ENCODE measurements at regions not wholly inside any gene's neighbourhood (a gene's known extent, or its start where the extent isn't known, plus 50 kb on each side); places are given as distances from the start of the nearest gene placed in this dataset.

GRCh38 chr10:120387326-120387725 lies 69.7 kb upstream of the PLPP4 start:
- TF ChIP-seq, protein P1, sequence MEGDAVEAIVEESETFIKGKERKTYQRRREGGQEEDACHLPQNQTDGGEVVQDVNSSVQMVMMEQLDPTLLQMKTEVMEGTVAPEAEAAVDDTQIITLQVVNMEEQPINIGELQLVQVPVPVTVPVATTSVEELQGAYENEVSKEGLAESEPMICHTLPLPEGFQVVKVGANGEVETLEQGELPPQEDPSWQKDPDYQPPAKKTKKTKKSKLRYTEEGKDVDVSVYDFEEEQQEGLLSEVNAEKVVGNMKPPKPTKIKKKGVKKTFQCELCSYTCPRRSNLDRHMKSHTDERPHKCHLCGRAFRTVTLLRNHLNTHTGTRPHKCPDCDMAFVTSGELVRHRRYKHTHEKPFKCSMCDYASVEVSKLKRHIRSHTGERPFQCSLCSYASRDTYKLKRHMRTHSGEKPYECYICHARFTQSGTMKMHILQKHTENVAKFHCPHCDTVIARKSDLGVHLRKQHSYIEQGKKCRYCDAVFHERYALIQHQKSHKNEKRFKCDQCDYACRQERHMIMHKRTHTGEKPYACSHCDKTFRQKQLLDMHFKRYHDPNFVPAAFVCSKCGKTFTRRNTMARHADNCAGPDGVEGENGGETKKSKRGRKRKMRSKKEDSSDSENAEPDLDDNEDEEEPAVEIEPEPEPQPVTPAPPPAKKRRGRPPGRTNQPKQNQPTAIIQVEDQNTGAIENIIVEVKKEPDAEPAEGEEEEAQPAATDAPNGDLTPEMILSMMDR (IDR thresholded peaks at IDR 0.05), result no peak
- TF ChIP-seq IRF1 (CRISPR knock-in tag; IDR thresholded peaks at IDR 0.05) (no peak), CREB1 (CRISPR knock-in tag; IDR thresholded peaks at IDR 0.05) (no peak), USF2 (CRISPR knock-in tag; IDR thresholded peaks at IDR 0.05) (no peak), ZNF232 (CRISPR knock-in tag; IDR thresholded peaks at IDR 0.05) (no peak), MXD4 (CRISPR knock-in tag; IDR thresholded peaks at IDR 0.05; ENCODE audit: borderline replicate concordance) (no peak), ATF3 (CRISPR knock-in tag; conservative IDR thresholded peaks at IDR 0.05) (no peak), ZNF317 (CRISPR knock-in tag; IDR thresholded peaks at IDR 0.05; ENCODE audit: borderline replicate concordance, low read depth) (no peak), ZSCAN18 (CRISPR knock-in tag; IDR thresholded peaks at IDR 0.05) (no peak)
- TF ChIP-seq, protein P2, sequence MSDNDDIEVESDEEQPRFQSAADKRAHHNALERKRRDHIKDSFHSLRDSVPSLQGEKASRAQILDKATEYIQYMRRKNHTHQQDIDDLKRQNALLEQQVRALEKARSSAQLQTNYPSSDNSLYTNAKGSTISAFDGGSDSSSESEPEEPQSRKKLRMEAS (CRISPR knock-in tag; IDR thresholded peaks at IDR 0.05), result no peak
- TF ChIP-seq, protein P3, sequence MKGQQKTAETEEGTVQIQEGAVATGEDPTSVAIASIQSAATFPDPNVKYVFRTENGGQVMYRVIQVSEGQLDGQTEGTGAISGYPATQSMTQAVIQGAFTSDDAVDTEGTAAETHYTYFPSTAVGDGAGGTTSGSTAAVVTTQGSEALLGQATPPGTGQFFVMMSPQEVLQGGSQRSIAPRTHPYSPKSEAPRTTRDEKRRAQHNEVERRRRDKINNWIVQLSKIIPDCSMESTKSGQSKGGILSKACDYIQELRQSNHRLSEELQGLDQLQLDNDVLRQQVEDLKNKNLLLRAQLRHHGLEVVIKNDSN (CRISPR knock-in tag; IDR thresholded peaks at IDR 0.05), result no peak
